AG08396 (cell line): ENCODE measurements at regions not wholly inside any gene's neighbourhood (a gene's known extent, or its start where the extent isn't known, plus 50 kb on each side); places are given as distances from the start of the nearest gene placed in this dataset.

Experiments
- DNase-seq: peaks from one replicate; pipeline ENCODE4 v3.0.0; 2012; ENCODE audit warnings: low spot score, mixed read lengths

DNA sequence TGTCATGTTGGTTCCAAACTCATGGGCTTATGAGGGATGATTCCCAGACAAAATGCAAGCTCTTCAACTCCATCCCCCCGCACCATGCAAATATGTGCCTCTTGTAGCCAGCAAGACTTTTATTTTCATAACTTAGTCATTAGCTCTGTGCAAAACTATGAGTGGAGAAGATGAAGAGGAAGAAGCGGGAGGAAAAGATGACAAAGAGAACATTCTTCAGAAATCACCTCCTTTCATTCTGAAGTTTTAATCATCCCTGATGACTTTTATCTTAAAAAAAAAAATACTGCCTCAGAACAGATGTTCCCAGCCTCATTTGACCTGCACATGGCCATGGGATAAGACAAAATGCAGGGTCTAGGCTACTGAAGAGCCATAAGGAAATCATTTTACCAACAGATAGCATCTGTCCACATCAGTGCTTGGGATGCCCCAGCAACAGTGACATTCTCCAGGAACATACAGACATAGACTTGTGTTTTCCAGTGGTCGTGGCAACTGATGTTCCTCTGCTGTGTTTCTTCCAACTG, 145.5 kb downstream of the WNT5A start:
- DNase-seq, result no peak

GRCh38 chr3:55339819-55340218, 147.3 kb downstream of the WNT5A start:
- no peak for DNase-seq

DNA sequence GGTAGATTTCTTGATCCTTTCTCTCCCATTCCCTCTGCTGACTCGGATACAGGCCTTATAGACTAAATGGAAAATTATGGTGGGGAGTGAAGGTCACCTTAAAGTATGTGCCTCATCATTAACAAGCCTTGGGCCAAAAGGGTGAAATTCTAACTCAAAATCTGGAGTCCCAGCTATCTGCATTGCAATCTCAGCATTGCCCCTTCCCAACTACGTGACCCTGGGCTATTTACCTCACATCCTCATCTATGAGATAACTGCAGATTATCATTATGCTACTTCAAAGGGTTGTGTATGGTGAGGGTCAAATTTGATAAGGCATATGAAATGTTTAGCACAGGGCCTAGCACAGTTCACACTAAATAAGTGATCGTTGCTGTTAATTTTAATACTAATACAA, 147.7 kb downstream of the WNT5A start:
- no peak for DNase-seq

GRCh38 chr3:55337641-55338180, 149.4 kb downstream of the WNT5A start:
- no peak for DNase-seq

DNA sequence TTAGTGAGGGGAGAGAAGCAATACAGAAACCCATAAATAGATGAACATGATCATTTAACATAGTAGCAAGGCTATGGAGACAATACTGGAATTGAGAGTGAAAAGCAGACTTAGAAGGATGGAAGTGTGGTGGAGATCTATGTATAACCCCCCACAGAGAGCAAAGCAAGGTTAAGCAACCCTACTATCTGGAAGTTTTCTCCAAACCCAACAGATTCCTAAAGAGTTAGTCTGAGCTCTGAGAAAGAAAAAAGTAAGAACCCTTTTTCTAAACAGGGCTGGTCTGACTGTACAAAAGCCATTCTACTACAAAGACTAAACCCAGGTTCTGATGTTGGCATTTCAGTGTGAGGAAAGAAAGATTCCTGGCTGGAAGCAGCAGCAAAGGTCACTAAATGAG, 153.2 kb downstream of the WNT5A start:
- DNase-seq, result peak; percentile 47

DNA sequence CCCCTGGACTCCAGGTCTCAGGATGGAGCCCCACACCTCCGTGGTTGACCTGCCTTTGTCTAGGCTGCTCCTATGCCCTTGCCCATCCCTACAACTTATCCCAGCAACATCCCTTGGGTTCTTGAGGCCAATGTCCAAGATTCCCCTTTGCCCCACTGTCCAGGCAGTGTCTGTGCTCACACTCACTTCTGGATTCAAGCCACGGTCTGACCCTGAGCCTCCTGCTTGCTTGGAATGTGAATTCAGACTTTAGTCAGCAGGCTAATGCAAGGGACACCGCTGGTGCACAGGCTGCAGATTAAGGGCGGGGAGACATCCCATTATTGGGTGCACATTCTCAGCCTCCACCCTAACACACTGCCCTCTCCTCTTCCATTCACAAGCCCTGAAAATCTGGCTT, 154.1 kb downstream of the WNT5A start:
- DNase-seq, result no peak

GRCh38 chr3:55332176-55332575, 154.9 kb downstream of the WNT5A start:
- DNase-seq, result no peak

- DNase-seq, result no peak
These were observed 155.6 kb downstream of the WNT5A start for GRCh38 chr3:55331524-55331923.

- no peak for DNase-seq
These were observed 156.3 kb downstream of the WNT5A start for GRCh38 chr3:55330756-55331155.

DNA sequence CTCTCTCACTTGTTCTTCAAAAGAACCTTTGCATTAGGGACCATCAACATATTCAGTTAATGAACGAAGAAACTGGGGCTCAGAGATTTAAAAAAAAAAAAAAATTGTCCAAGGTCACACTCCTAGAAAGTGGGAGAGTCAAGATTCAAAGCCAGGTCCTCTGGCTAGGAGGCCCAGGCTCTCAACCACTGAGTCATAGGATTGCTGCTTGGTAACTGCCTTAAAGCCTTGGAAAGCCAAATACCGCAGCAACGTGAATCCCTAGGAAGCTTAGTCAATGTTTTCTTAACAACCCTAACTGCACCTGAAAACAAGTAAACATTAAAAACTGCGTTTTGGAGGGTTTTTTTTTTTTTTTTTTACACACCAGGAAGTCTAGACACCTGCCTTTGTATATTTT, 156.8 kb downstream of the WNT5A start:
- peak; percentile 75 for DNase-seq

DNA sequence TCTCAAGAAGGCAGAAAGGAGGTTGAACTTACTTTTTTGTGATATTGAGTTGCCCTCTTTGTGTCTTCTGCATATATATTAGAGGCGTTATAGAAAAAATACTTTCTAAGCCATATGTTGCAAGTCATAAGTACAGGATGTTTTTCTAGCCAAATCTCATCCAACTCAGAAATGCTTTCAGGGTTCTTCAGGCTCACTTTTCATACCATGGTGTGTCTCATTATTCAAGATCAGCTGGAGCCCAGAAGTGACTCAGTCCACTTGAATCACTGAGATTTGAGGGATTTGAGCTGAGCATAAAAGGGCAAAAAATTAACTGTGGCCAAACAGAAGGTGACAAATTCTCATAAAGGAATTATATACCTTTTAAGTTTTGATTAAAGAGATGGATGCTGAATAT, 157.3 kb downstream of the WNT5A start:
- DNase-seq, result peak; percentile 33

GRCh38 chr3:55327131-55327920, 159.8 kb downstream of the WNT5A start:
- peak; percentile 66 for DNase-seq

DNA sequence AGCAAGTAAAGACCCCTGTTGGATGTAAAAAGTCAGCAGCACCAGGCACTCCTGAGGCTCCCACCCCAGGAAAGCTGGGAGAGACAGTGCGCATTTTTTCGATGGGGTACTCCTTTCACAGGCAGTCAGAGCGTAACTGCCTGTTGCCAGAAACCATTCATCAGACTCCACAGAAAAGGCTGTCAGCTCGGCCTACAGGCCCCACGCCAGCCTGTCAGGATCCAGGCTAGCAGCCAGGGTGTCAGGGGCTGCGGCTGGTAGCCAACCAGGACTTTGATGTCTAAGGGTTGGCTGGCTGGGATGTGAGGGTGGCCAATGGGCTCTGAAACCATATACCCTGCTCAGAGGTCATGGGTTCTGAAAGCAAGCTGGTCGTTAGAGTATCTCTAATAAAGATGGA, 164.5 kb downstream of the WNT5A start:
- no peak for DNase-seq

DNA sequence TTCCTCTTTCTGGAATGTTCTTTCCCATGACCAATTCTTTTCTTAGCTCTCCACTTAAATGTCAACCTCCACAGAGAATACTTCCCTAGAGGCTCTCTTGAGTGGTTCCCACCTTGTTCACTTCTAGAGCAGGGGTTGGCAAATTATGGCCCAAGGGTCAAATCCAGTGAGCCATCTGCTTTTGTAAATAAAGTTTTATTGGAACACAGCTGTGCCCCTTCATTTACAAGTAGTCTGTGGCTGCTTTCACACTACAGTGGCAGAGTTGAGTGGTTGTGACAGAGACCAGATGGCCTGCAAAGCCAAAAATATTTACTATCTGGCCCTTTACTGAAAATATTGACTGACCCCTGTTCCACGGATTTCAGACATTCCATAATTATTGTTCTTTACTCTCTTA, 166.2 kb downstream of the WNT5A start:
- no peak for DNase-seq

- no peak for DNase-seq
These were observed 171.7 kb downstream of the WNT5A start for GRCh38 chr3:55315396-55315795.

GRCh38 chr3:55313666-55314065, 173.4 kb downstream of the WNT5A start:
- no peak for DNase-seq

- DNase-seq, result no peak
These were observed 177.8 kb downstream of the WNT5A start for GRCh38 chr3:55309336-55309735.

- no peak for DNase-seq
These were observed 179.5 kb downstream of the WNT5A start for GRCh38 chr3:55307622-55308021.

- DNase-seq, result peak; percentile 8
These were observed 181.2 kb downstream of the WNT5A start for GRCh38 chr3:55305696-55306485.

DNA sequence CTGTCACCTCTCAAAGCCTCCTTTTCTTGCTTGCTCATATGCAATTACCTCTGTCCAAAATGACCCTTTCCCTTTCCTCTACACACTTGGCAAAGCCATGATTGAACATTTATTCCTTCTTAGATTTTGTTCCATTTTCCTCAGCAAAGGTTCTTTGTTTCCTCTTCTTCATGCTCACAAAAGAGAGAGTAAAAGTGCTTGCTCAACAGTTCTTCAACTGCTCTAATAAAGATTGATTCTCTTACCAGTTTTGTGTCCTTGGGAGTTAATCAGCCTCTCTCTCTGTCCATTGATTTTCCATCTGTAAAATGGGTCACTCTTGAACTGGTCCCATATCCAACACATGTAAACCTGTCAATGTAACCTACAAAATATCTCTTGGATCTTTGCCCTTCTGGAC, 186.4 kb downstream of the WNT5A start:
- DNase-seq, result no peak

DNA sequence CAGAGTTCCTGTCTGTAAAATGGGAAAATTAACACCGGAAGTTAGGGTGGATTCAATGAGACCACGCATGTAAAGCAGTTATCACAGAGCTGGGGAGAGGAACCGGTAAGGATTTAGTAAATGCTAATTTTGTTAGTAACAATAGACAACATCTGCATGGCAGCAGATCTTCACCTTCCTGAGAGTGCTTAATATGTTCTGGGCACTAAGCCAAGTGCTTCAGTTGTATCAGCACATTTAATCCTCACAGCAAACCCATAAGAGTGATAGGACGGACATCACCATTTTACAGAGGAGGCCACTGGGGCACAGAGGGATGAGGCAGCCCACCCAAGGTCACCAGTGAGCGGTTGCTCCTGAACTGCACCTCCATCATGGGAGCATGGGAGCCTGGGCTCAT, 189.4 kb downstream of the WNT5A start:
- DNase-seq, result no peak

DNA sequence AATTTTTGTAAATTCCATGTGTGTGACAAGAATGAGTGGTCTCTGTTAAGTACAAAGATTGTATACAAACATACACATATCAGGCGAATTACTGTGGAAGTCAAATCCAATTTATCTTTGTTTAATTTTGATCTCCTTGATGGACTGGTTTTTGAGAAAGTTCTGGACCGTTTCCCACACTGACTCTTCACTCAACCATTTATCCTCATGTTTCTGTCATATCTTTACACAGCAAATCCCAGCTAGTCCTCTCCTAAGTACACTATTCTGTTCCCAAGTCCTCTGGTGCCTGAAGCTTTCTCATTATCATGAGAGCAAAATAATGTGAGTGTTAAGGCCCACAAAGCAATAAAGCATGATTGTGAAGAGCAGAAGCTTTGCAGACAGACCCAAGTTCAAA, 189.9 kb downstream of the WNT5A start:
- no peak for DNase-seq

GRCh38 chr3:55296791-55297190, 190.3 kb downstream of the WNT5A start:
- no peak for DNase-seq
